WERI-Rb-1 (cell line): ENCODE measurements at regions not wholly inside any gene's neighbourhood (a gene's known extent, or its start where the extent isn't known, plus 50 kb on each side); places are given as distances from the start of the nearest gene placed in this dataset.

Experiments
- DNase-seq: peaks from one replicate; pipeline ENCODE4 v3.0.0-alpha.2; 2020
- H3K27ac ChIP-seq: fragments of 250-450 bp; sonication (Bioruptor Pico); 2 replicates; pipeline ENCODE4 v1.5.1; 2020; ENCODE audit warnings: mild to moderate bottlenecking, moderate library complexity
- H3K27me3 ChIP-seq: fragments of 250-450 bp; sonication (Bioruptor Pico); 2 replicates; pipeline ENCODE4 v1.5.1; 2021; ENCODE audit warnings: mild to moderate bottlenecking, low read depth, moderate library complexity; ENCODE audit not compliant: insufficient read depth, severe bottlenecking
- H3K36me3 ChIP-seq: fragments of 250-450 bp; sonication (Bioruptor Pico); 2 replicates; pipeline ENCODE4 v1.5.1; 2020; ENCODE audit warnings: mild to moderate bottlenecking, moderate library complexity
- H3K4me3 ChIP-seq: 2 replicates; pipeline ENCODE4 v1.5.1; 2011; ENCODE audit warnings: low read depth, mild to moderate bottlenecking, control low read depth, low read length
- H3K9me3 ChIP-seq: fragments of 250-450 bp; sonication (Bioruptor Pico); 2 replicates; pipeline ENCODE4 v1.5.1; 2021; ENCODE audit warnings: mild to moderate bottlenecking, moderate library complexity; ENCODE audit not compliant: severe bottlenecking
- TF ChIP-seq, protein P1 (sequence below): IDR thresholded peaks from 2 replicates; pipeline ENCODE4 v1.5.1; 2011; ENCODE audit warnings: low read depth, mild to moderate bottlenecking, control low read depth, inconsistent platforms, low read length

GRCh38 chr4:155140889-155141288 is 67.5 kb upstream of the NPY2R start:
- Histone ChIP-seq H3K4me3 (no peak overlapping the region), H3K9me3 (no peaks in the 10 kb centered on the region), H3K36me3 (no peaks in the 10 kb centered on the region), H3K27me3 (no peaks in the 10 kb centered on the region), H3K27ac (no peak overlapping the region)
- no peak for DNase-seq
- TF ChIP-seq, protein P1, sequence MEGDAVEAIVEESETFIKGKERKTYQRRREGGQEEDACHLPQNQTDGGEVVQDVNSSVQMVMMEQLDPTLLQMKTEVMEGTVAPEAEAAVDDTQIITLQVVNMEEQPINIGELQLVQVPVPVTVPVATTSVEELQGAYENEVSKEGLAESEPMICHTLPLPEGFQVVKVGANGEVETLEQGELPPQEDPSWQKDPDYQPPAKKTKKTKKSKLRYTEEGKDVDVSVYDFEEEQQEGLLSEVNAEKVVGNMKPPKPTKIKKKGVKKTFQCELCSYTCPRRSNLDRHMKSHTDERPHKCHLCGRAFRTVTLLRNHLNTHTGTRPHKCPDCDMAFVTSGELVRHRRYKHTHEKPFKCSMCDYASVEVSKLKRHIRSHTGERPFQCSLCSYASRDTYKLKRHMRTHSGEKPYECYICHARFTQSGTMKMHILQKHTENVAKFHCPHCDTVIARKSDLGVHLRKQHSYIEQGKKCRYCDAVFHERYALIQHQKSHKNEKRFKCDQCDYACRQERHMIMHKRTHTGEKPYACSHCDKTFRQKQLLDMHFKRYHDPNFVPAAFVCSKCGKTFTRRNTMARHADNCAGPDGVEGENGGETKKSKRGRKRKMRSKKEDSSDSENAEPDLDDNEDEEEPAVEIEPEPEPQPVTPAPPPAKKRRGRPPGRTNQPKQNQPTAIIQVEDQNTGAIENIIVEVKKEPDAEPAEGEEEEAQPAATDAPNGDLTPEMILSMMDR: no peak

- TF ChIP-seq, protein P1: no peak
- no peak for DNase-seq
- H3K36me3 ChIP-seq: no peaks in the 10 kb centered on the region
- H3K9me3 ChIP-seq: no peaks in the 10 kb centered on the region
- no peak overlapping the region for H3K27ac ChIP-seq
- H3K27me3 ChIP-seq: no peaks in the 10 kb centered on the region
- H3K4me3 ChIP-seq: no peak overlapping the region
Observed at GRCh38 chr4:155143512-155143911, 64.9 kb upstream of the NPY2R start.
